GM18498 (cell line): ENCODE measurements at regions not wholly inside any gene's neighbourhood (a gene's known extent, or its start where the extent isn't known, plus 50 kb on each side); places are given as distances from the start of the nearest gene placed in this dataset.
"Not testable (repeated sequence)": the region's sequence is repeated elsewhere in the genome, so short reads cannot be mapped to it uniquely, and the experiment has no call there.

Experiments
- ATAC-seq: cut with Tn5 transposase; IDR thresholded peaks from one replicate; pipeline ENCODE4 v1.9.1; 2021; ENCODE audit warnings: mild to moderate bottlenecking, moderate library complexity; ENCODE audit not compliant: unreplicated experiment

DNA sequence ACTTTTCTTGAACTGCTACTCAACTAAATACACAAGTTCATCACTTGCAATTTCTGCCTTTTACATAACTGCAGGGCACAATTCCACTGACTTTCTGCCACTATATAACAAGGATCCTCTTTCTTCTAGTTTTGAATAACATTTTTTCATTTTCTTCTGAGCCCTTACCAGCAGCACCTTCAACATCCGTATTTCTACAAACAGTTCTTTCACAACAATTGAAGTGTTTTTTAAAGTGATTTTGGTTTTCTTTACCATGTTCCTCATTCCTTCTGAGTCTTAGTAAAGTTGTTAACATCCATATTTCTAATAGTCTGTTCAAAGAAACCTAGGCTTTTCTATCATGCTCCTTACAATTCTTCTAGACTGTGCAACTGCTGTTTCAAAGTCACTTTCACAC is 127.2 kb upstream of the PITX1 start:
- ATAC-seq: no peak

DNA sequence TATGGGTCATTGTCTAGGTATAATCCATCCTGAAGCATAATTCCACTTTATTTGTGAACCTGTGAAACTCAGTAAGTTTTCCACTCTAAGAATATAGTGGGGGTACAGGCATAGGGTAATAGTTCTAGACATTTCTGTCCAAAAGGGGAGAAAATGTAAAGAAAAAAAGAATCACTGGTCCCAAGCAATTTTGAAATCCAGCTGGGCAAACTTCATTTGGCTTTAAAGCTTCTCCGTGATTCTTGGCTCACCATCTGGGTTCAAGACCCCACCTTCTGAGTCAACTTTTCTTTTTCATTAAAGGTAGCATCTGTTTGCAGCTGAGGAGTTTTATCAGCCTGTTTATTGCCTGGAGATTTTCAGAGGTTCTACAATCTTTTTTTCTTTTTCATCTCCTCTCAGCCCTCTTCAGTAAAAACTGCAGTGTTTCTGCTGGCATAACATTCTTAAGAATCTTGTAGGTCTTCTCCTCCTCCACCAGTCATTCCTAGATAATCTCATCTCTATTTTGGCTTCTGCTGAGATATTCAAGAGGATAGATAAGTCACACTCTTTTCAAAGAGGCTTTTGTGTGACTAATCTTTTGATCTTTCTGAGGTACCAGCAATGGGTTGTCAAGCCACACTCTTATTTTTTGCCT is 126.1 kb upstream of the PITX1 start:
- ATAC-seq: no peak

DNA sequence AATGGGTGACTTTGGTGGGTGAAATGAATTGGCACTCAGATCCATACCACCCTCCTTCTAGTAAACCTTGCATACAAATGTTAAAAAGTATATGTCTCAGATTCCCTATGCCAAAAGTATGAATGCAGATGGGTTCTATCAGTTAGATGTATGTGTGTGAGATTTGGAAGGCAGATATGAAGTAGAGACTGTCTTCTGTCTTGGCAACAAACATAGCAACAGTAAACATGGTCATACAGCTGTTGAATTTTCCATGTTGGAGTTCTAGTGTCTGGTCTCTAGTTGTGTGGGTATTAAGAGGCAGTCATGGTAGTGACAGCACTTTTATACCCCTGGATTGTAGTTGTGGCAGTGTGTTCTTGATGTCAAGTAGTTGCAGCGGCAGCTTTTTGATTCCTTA is 125.6 kb upstream of the PITX1 start:
- no peak for ATAC-seq

DNA sequence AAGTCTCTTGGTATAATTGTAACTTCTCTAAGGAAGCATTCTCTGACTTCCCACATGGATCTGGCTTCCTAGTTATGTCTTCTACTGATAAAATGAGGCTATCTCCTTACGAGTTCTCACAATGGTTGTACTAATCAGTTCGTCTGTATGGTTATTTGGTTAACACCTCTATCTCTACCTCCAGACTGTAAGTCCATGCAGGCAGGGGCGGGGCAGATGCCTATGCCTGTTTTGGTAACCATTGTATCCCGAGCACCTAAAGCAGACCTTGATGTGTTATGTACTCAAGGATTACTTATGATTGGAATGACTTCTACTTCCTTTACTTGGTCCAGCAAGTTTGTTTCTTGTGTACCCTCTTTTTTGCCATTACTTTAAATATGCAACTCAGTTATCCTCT is 125.0 kb upstream of the PITX1 start:
- ATAC-seq: no peak

DNA sequence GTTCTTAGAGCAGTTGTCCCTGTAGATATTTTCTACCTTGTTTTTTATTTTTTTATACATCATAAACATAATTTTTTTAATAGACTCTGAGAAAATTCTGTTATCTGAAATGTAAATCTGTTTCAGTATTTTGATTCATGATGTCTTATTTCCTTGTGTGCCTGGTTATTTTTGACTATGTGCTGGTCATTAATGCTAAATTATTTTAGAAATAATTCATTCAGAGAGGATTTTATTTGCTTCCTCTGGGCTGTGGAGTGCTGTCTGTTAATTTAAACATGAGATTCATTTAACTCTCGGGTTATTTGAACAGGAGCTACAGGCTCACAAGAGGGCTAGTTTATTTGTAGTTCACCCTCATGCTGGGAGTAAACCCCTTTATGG is 124.3 kb upstream of the PITX1 start:
- ATAC-seq: no peak

DNA sequence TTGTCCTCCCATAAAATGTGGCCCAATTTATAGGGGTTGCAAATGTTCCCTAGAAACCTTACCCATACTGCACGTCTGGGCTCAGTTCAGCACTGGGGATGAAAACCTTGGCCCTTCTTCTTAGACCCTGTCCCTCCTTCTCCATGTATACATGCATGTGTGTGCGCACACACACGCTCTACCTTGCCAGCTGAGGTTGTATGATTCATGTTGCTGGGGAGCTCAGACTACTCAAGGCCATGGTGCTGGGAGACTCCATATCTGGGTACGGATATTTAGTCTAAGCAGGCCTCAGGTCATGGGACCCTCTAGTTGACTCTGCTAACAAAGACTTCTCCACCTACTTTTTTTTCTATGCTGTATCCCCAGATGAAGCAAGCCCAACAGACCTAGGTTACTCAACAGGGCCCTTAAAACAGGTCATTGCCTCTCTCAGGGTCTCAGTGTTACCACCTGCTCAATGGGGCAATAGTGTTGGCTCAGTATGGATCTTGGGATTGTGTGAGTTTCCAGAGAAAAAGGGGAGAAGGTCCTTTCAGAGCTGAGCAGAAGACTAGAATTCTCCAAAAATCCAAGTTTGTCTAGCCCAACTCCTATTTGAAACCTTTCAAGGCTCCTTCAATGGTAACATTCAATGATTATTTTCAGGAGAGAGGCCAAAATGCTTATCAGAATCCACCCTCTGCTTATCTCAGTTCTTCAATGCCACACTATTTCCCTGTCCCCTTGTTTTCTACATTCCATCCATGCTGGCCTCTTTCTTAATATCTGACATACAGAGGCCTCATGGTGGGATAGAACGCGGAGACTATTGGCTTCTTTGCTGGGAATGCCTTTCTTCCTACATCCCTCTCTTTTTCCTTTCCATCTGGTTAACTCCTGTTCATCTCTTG is 123.6 kb upstream of the PITX1 start:
- no peak for ATAC-seq

DNA sequence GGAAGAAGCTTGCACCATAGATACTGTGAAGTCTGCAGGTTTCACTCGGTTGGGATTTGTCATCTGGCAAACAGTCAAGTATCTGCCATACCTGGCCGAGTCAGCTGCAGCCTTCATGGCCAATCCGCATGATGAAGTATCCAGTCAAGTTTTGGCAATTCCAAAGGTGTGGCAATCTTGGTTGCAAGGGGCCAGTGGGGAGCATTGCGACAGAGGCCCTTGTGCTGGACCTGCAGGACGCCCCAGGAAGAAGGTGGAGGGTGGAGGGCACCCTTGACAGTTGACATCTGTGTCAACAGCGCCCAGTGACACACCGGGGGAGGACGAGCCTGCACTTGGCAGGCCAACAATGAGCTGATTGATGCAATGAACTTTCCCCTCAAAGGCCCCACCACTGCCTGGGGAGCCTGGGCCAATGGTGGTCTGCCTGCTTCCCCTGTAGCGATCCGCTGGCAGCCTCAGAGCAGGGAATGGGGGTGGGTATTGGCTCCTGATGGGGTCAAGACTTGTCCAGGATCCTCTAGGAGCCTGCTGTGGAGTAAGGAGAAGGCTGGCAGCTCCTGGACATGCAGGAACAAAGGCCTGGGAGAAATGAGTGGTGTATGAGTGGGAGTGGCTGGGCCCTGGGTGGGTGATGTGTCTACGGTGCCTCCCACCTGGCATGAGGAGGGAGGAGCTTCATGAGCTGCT is 122.8 kb upstream of the PITX1 start:
- no peak for ATAC-seq

DNA sequence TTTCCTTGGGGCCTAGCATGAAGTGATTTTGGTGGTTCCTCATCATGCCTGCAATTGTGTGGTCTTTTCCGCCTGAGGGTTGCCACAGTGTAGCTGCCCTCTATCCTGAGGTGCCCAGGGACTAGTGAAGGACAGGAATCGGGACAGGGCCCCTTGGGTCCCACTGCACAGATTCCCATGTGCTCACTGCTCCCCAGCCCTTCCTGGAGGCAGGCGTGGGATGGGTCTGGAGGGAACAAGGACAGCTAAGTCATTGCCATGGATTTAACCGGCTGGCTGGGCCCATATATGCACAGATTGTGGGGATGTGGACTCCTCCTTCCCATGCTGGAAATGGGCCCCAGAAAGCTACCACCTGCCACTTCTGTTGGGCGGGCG is 122.3 kb upstream of the PITX1 start:
- ATAC-seq: no peak

DNA sequence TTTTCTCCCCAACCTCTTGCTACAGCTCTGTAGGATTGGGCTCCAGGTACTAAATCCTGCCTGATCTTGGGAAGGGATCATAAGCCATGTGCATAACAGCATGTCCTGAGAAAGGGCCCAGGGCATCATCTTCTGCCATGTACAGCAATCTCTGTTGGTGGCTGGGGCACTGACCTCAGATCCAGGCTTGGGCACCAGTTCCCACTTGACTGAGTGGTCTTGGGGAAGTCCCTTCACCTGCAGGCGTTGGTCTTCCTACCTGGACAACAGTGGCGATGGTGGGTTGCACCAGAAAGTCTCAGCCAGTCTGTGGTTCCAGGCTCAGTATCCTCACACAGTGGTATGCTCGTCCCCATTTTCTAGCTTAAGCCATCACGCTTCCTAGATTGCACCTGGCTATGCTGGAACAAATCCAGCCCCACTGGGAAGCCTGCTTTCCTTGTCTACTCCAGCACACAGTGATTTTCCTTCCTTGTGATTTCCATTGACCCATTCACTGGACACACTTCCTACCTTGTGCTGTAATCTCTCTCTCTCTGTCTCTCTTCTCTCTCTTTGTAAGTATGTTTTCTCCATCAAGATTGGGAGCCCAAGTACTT is 121.7 kb upstream of the PITX1 start:
- no peak for ATAC-seq

DNA sequence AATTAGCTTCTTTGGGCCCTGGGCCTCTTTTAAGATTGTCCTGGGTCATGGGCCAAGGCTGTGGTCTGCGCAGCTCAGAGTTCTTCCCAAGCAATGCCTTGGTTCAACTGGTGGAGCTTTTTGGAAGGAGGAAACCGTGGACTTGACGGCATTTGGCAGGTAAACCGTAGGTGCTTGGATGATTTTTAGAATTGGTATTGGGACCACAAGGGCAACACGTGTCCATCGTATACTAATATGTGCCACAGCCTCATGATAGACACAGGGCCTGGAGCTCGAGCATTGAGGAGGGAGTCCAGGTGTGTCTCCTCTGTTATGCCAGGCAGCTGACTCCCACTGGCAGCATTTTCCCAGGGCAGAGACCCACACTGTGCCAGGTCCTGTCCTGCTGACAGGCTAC is 120.9 kb upstream of the PITX1 start:
- ATAC-seq: no peak

DNA sequence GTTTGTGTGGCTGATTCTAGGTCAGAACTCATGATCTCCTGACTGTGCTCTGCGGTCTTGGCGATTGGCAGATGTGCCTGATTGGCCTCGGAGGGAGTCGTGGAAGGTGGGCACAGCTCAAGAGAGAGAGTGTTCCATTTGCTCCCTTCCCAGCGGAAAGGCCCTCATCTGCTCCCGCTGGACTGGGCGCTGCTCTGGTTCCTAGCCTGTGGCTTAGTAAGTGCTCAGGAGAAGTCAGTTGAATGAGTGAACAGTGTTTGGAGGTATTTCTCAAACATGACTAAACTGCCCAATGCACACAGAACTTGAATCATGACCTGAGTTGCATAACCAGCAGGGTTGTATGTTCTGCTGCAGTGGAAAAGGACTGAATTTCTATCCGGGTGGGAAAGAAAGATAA is 120.2 kb upstream of the PITX1 start:
- ATAC-seq: no peak

DNA sequence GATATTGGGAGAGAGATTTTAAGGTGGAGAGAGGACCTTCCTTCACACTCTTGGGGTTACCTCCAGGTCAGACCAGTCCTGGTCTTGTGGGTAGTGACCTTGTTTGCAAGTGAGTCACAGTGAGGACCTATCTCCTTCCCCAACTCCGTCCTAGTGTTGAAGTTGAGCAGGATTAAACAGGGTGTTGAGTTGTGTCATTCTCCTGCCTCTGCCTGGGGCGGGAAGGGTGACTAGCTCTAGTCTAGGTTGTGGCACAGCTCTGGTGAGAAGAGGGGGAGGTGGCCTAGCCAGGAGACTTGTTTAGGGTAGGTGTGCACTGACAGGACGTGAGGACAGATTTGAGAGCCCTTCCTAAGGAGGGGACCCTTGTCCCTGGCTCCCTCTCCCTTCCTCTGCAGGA is 119.6 kb upstream of the PITX1 start:
- ATAC-seq: no peak

DNA sequence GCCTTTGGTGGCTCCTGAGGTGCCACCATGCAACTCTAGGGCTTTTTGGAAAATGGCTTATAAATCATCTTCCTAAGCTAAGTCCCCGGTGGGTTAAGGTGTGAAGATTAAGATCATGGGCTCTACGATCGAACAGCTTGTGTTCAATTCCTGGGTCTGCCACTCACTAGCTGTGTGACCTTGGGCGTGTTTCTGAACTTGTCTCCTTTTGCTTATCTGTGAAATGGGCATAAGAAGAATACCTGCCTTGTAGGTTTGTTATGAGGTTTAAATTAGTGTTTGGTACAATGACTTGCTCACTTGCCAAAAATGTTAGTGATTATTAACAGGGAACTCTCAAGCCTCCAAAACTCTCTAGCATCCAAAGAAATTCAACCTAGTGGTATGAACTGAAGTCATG is 119.2 kb upstream of the PITX1 start:
- ATAC-seq: no peak

DNA sequence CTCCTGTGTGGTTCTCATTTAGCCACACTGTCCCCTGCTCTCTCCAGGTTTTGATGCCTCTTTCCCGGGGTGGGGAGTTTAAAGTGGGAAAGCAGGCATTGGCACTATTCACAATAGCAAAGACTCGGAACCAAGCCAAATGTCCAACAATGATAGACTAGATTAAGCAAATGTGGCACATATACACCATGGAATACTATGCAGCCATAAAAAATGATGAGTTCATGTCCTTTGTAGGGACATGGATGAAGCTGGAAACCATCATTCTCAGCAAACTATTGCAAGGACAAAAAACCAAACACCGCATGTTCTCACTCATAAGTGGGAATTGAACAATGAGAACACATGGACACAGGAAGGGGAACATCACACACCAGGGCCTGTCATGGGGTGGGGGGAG is 117.6 kb upstream of the PITX1 start:
- ATAC-seq: not testable (repeated sequence)

DNA sequence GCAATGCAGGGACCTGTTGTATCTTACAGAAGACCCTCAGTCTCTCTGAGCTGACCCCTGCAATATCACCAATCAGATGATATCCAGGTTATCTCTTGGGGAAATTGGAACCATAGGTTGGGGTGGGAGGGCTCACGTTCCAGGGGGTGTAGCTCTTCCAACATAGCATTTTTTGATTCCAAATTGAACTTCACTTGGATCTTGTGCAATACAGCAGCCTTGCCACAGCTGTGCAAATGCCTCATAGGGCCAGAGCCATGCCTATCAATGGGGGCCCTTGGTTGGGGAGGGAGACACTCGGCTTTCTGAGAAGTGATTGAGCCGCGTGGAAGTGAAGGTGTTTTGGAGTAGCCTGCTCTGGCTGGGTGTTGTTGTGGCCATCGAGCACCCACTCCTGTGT is 117.2 kb upstream of the PITX1 start:
- ATAC-seq: no peak

DNA sequence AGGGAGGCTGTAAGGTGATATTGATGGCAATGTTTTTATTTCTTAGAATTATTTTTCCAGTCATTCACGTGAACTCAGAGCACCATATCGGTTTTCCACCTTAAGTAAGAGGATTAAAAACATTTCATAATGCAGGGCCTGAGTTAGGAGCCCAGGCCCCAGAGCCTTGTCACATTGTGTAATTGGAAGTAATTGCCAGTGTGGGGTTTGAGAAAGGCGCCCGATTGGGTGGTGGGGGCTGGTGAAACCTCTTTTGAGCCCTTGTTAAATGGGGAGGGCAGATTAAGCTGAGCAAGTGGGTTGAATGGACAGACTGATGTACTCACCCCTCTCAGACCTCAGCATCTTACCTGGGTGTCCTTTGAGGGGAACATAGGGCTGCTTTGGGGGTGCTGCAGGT is 116.7 kb upstream of the PITX1 start:
- no peak for ATAC-seq

DNA sequence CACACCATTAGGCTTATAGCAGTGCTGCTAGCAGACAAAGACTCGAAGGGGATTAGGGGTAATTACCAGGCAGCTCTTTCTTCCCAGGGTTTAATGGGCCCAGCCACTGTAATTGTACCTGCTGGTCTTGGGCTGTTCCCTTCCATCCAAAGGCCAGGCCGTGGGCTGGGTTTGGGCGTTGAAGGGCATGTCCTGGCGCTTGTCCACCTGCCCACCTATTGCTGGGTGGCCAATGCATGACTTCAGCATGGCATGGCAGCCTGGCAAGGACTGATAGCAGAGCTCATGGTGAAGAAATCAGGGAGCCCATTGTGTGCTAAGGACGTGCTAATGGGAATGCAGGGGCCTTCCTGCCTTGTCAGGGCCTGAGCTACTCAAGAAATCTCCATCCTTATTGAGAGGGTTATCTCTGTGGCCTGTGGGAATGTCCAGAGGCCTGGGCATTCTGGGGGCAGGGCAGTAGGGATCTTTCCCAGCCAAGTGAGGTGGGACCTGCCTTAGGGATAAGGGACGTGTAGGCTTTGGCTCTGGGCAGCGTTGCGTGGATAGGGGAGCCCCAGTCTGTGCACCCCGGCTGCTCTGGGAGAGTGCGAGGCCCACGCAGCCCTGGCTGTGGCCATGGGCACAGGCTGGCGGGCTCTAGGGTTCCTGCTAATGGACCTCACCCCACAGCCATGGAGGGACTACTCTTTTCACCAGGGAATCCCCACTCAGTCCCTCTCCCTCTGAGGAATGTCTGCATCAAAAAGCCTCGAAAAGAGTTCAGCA is 116.1 kb upstream of the PITX1 start:
- ATAC-seq: no peak

DNA sequence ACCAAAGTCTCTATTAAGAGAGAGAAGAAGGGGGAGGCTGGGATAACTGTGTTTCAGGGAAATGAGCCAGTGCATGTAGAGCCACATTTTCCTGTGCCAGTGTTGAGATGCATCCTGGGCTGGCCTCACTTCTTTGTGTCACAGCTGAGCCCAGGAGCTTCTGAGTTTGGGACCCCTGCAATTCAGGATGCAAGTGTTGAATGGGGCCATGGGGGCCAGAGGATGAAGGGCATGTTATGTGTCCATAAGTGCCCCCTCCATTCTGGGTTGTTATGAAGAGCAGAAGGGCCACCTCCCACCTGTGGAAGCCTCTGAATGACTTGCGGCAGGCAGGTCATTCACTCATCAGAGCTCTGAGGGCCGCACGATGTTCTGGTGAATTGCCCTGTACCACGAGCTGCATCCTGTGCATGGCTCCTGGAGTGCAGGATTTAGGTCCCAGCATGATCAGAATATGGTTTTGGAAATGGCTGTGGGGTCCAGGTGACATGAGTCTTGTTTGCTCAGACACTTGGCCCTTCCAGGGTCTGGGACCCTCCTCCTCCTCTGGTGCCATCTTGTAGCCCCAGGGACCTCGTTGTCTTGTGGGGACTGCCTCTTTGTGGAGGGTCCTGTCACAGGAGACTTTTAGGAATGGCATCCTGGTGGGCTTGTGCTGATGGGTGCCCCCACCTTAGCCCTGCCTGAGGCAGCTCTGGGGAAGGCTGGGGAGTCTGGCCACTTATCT is 115.4 kb upstream of the PITX1 start:
- ATAC-seq: no peak

DNA sequence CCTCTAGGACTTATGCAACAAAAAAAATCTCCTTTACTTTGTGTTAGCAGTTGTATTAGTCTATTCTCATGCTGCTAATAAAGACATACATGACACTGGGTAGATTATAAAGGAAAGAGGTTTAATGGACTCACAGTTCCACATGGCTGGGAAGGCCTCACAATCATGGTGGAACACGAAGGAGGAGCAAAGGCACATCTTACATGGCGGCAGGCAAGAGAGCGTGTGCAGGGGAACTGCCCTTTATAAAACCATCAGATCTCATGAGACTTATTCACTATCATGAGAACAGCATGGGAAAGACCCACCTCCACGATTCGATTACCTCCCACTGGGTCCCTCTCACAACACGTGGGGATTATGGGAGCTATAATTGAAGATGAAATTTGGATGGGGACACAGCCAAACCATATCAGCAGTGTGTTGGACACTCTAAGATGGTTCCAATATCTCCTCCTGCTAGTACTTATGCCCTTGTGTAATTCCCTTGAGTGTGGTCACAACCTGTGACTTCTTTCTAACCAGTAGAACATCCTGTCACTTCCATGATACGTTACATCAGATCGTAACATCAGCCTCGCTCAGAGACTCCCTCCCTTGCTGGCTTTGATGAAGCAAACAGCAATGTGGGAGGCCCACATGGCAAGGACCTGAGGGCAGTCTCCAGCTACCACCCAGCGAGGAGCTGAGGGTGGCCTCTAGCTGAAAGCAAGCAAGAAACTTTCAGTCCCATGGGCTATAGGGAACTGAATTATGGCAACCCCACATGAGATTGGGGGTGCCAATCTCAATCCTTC is 113.5 kb upstream of the PITX1 start:
- no peak for ATAC-seq
